ENCODE measurements at regions not wholly inside any gene's neighbourhood (a gene's known extent, or its start where the extent isn't known, plus 50 kb on each side); places are given as distances from the start of the nearest gene placed in this dataset.
"Not testable (repeated sequence)": the region's sequence is repeated elsewhere in the genome, so short reads cannot be mapped to it uniquely, and the experiment has no call there.

DNA sequence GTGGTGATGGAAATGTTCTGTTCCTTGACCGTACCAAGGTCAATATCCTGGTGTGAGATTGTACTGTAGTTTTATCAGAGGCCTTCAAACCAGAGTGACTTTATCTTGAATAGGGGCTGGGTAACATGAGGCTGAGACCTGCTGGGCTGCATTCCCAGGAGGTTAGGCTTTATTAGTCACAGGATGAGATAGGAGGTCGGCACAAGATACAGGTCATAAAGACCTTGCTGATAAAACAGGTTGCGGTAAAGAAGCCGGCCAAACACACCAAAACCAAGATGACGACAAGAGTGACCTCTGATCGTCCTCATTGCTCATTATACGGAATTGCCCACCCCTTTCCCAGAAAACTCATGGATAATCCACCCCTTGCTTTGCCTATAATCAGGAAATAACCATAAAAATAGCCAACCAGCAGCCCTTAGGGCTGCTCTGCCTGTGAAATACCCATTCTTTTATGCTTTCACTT is 123.8 kb upstream of the MXRA5 start:
- DNase-seq (ENCODE audit: low read depth, low spot score); intact Hi-C loops (cut with micrococcal nuclease; ENCODE audit: unreplicated experiment); H3K4me1 ChIP-seq (ENCODE audit: control insufficient read depth, insufficient read depth, low read length); in situ Hi-C loops (cut with HindIII; ENCODE audit: low pct_unique_long_range_greater_than_20kb, low sequenced_read_pairs); H3K27ac ChIP-seq (ENCODE audit: low read length); CTCF ChIA-PET; H3K27me3 ChIP-seq (ENCODE audit: control insufficient read depth, insufficient read depth, low read length); POLR2A ChIA-PET; H3K9me3 ChIP-seq (ENCODE audit: control insufficient read depth, insufficient read depth, low read depth, low read length); H3K4me3 ChIP-seq (ENCODE audit: low read depth in 2 of 2, low read length in 2 of 2); H3K36me3 ChIP-seq (ENCODE audit: control insufficient read depth, insufficient read depth, low read length); ATAC-seq; BruUV-seq (replicated peaks): not testable (repeated sequence)

DNA sequence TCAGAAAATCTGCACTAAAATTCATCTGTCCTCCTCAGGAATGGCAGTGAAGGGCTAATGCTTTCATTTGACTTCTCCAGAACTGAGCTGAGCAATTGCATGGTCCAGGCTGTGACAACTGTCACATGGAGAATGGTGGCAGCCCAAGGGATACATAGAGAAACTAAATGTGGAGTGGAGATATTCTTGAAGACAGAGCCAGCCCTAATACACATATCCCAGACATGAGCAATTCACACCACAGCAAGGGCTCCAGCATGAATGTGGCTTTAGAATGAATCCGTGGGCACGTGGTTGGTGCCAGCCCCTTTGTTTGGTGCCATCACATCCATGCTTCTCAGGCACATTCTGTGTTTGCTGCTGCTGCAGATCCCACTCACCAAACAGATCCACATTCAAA is 121.6 kb upstream of the MXRA5 start:
- ChIA-PET CTCF (no interaction called here), POLR2A (interaction anchor here (0.6 kb wide), 1 partner anchor 531 kb away, joined by 5 read pairs; no protein-coding TSS in a partner anchor)
- DNase-seq (ENCODE audit: low read depth, low spot score) (no peak), ATAC-seq (no peak)
- Histone ChIP-seq H3K27me3 (ENCODE audit: control insufficient read depth, insufficient read depth, low read length) (no peaks in the 10 kb centered on the region), H3K36me3 (ENCODE audit: control insufficient read depth, insufficient read depth, low read length) (no peaks in the 10 kb centered on the region), H3K9me3 (ENCODE audit: control insufficient read depth, insufficient read depth, low read depth, low read length) (no peaks in the 10 kb centered on the region), H3K4me3 (ENCODE audit: low read depth in 2 of 2, low read length in 2 of 2) (no peak overlapping the region), H3K27ac (ENCODE audit: low read length) (no peak overlapping the region), H3K4me1 (ENCODE audit: control insufficient read depth, insufficient read depth, low read length) (no peaks in the 10 kb centered on the region)
- TF ChIP-seq SIN3A (IDR thresholded peaks at IDR 0.05; ENCODE audit: borderline replicate concordance, insufficient read depth, low read depth, low read length): no peak
- TF ChIP-seq TCF7L2 (IDR thresholded peaks at IDR 0.05; ENCODE audit: low read depth, low read length): no peak
- TF ChIP-seq, protein P1, sequence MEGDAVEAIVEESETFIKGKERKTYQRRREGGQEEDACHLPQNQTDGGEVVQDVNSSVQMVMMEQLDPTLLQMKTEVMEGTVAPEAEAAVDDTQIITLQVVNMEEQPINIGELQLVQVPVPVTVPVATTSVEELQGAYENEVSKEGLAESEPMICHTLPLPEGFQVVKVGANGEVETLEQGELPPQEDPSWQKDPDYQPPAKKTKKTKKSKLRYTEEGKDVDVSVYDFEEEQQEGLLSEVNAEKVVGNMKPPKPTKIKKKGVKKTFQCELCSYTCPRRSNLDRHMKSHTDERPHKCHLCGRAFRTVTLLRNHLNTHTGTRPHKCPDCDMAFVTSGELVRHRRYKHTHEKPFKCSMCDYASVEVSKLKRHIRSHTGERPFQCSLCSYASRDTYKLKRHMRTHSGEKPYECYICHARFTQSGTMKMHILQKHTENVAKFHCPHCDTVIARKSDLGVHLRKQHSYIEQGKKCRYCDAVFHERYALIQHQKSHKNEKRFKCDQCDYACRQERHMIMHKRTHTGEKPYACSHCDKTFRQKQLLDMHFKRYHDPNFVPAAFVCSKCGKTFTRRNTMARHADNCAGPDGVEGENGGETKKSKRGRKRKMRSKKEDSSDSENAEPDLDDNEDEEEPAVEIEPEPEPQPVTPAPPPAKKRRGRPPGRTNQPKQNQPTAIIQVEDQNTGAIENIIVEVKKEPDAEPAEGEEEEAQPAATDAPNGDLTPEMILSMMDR (IDR thresholded peaks at IDR 0.05): no peak
- TF ChIP-seq, protein P2, sequence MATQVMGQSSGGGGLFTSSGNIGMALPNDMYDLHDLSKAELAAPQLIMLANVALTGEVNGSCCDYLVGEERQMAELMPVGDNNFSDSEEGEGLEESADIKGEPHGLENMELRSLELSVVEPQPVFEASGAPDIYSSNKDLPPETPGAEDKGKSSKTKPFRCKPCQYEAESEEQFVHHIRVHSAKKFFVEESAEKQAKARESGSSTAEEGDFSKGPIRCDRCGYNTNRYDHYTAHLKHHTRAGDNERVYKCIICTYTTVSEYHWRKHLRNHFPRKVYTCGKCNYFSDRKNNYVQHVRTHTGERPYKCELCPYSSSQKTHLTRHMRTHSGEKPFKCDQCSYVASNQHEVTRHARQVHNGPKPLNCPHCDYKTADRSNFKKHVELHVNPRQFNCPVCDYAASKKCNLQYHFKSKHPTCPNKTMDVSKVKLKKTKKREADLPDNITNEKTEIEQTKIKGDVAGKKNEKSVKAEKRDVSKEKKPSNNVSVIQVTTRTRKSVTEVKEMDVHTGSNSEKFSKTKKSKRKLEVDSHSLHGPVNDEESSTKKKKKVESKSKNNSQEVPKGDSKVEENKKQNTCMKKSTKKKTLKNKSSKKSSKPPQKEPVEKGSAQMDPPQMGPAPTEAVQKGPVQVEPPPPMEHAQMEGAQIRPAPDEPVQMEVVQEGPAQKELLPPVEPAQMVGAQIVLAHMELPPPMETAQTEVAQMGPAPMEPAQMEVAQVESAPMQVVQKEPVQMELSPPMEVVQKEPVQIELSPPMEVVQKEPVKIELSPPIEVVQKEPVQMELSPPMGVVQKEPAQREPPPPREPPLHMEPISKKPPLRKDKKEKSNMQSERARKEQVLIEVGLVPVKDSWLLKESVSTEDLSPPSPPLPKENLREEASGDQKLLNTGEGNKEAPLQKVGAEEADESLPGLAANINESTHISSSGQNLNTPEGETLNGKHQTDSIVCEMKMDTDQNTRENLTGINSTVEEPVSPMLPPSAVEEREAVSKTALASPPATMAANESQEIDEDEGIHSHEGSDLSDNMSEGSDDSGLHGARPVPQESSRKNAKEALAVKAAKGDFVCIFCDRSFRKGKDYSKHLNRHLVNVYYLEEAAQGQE (IDR thresholded peaks at IDR 0.05; ENCODE audit: insufficient read depth in 1 of 2, low read depth in 2 of 2, low read length in 1 of 2): no peak
- no TSS peak for BruUV-seq (replicated peaks)
- intact Hi-C loops (cut with micrococcal nuclease; ENCODE audit: unreplicated experiment): no loop called here
- in situ Hi-C loops (cut with HindIII; ENCODE audit: low pct_unique_long_range_greater_than_20kb, low sequenced_read_pairs): no loop called here

DNA sequence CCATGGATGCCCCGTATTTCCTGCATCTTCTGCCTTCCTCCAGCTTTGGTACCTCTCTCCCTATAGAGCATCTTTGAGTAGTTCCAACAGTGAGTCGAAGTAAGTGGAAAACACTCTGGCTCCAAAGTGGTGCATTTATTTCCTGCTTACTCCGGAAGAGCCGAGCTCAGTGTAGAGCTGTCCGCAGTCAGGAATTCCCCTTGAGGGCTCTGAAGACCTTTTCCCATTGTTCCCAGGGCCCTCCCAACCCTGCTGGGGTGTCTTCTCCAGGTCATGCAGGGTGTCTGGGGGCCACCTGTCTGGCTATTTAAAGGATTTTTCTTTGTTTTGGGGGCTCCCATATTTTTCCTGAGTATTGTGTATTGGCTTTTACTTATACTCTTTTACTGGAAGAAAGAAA is 118.6 kb upstream of the MXRA5 start:
- no peak overlapping the region for H3K4me3 ChIP-seq (ENCODE audit: low read depth in 2 of 2, low read length in 2 of 2)
- TF ChIP-seq TCF7L2 (IDR thresholded peaks at IDR 0.05; ENCODE audit: low read depth, low read length) (no peak), SIN3A (IDR thresholded peaks at IDR 0.05; ENCODE audit: borderline replicate concordance, insufficient read depth, low read depth, low read length) (no peak)
- TF ChIP-seq, protein P2 (IDR thresholded peaks at IDR 0.05; ENCODE audit: insufficient read depth in 1 of 2, low read depth in 2 of 2, low read length in 1 of 2): no peak
- TF ChIP-seq, protein P1 (IDR thresholded peaks at IDR 0.05): no peak
- BruUV-seq (replicated peaks): no TSS peak
- intact Hi-C loops (cut with micrococcal nuclease; ENCODE audit: unreplicated experiment): no loop called here
- no peaks in the 10 kb centered on the region for H3K4me1 ChIP-seq (ENCODE audit: control insufficient read depth, insufficient read depth, low read length)
- in situ Hi-C loops (cut with HindIII; ENCODE audit: low pct_unique_long_range_greater_than_20kb, low sequenced_read_pairs): no loop called here
- ChIA-PET CTCF (no interaction called here), POLR2A (no interaction called here)
- no peak for DNase-seq (ENCODE audit: low read depth, low spot score)
- ATAC-seq: no peak
- no peaks in the 10 kb centered on the region for H3K27me3 ChIP-seq (ENCODE audit: control insufficient read depth, insufficient read depth, low read length)
- no peaks in the 10 kb centered on the region for H3K9me3 ChIP-seq (ENCODE audit: control insufficient read depth, insufficient read depth, low read depth, low read length)
- H3K27ac ChIP-seq (ENCODE audit: low read length): no peak overlapping the region
- no peaks in the 10 kb centered on the region for H3K36me3 ChIP-seq (ENCODE audit: control insufficient read depth, insufficient read depth, low read length)

Measured in Panc1 (cell line).